Hematopoietic multipotent progenitor cell treated with erythropoietin and hydrocortisone succinate and interleukin-3 and kit ligand, for 4 days (in vitro differentiated cells): ENCODE measurements at regions not wholly inside any gene's neighbourhood (a gene's known extent, or its start where the extent isn't known, plus 50 kb on each side); places are given as distances from the start of the nearest gene placed in this dataset.

Experiments used
- DNase-seq: peaks from one replicate; pipeline ENCODE4 v3.0.0-alpha.2; 2015

GRCh38 chr2:41413813-41414485 lies 633.9 kb upstream of the PKDCC start:
- DNase-seq: no peak

- DNase-seq: peak; percentile 75
Measured at GRCh38 chr2:41414486-41415230, 633.2 kb upstream of the PKDCC start.

- no peak for DNase-seq
Measured at GRCh38 chr2:41417511-41417910, 630.3 kb upstream of the PKDCC start.

- DNase-seq: no peak
Measured at GRCh38 chr2:41420219-41420618, 627.6 kb upstream of the PKDCC start.

GRCh38 chr2:41420872-41421271 lies 626.9 kb upstream of the PKDCC start:
- no peak for DNase-seq

GRCh38 chr2:41431756-41432155 lies 616.1 kb upstream of the PKDCC start:
- DNase-seq: no peak

- no peak for DNase-seq
Measured at GRCh38 chr2:41432459-41432858, 615.4 kb upstream of the PKDCC start.

GRCh38 chr2:41434991-41435390 lies 612.8 kb upstream of the PKDCC start:
- DNase-seq: no peak

- DNase-seq: no peak
Measured at GRCh38 chr2:41441958-41442357, 605.9 kb upstream of the PKDCC start.

- DNase-seq: no peak
Measured at GRCh38 chr2:41445865-41446264, 602.0 kb upstream of the PKDCC start.

GRCh38 chr2:41446266-41446665 lies 601.6 kb upstream of the PKDCC start:
- no peak for DNase-seq

- DNase-seq: no peak
Measured at GRCh38 chr2:41448221-41448620, 599.6 kb upstream of the PKDCC start.

GRCh38 chr2:41457026-41457425 lies 590.8 kb upstream of the PKDCC start:
- DNase-seq: no peak

GRCh38 chr2:41460661-41461060 lies 587.2 kb upstream of the PKDCC start:
- DNase-seq: no peak

GRCh38 chr2:41464395-41464794 lies 583.4 kb upstream of the PKDCC start:
- no peak for DNase-seq

GRCh38 chr2:41475959-41476358 lies 571.9 kb upstream of the PKDCC start:
- peak; percentile 14 for DNase-seq

GRCh38 chr2:41482659-41483058 lies 565.2 kb upstream of the PKDCC start:
- DNase-seq: no peak

- DNase-seq: no peak
Measured at GRCh38 chr2:41483226-41483625, 564.6 kb upstream of the PKDCC start.

GRCh38 chr2:41483982-41484857 lies 563.6 kb upstream of the PKDCC start:
- DNase-seq: no peak

GRCh38 chr2:41484858-41485234 lies 563.0 kb upstream of the PKDCC start:
- no peak for DNase-seq

- DNase-seq: no peak
Measured at GRCh38 chr2:41486948-41487347, 560.9 kb upstream of the PKDCC start.

- no peak for DNase-seq
Measured at GRCh38 chr2:41488888-41489287, 558.9 kb upstream of the PKDCC start.

GRCh38 chr2:41489638-41490037 lies 558.2 kb upstream of the PKDCC start:
- no peak for DNase-seq

GRCh38 chr2:41495050-41495449 lies 552.8 kb upstream of the PKDCC start:
- peak; percentile 11 for DNase-seq
